LNCaP clone FGC (cell line): ENCODE measurements at regions not wholly inside any gene's neighbourhood (a gene's known extent, or its start where the extent isn't known, plus 50 kb on each side); places are given as distances from the start of the nearest gene placed in this dataset.
"Not testable (repeated sequence)": the region's sequence is repeated elsewhere in the genome, so short reads cannot be mapped to it uniquely, and the experiment has no call there.

Experiments used
- DNase-seq: peaks from one replicate; pipeline ENCODE4 v3.0.0-alpha.2; 2011; ENCODE audit warnings: low read depth
- H3K4me3 ChIP-seq: 2 replicates; pipeline ENCODE4 v1.5.1; 2011; ENCODE audit warnings: mild to moderate bottlenecking, low read depth, low read length, control low read depth
- TF ChIP-seq, protein P1 (sequence below): IDR thresholded peaks from 2 replicates; pipeline ENCODE4 v1.5.1; 2012; ENCODE audit warnings: mild to moderate bottlenecking; ENCODE audit not compliant: control insufficient read depth, insufficient read depth; ENCODE audit errors: extremely low read depth

GRCh38 chrY:16502733-16503214, 1377.2 kb downstream of the CDY2B start:
- TF ChIP-seq, protein P1, sequence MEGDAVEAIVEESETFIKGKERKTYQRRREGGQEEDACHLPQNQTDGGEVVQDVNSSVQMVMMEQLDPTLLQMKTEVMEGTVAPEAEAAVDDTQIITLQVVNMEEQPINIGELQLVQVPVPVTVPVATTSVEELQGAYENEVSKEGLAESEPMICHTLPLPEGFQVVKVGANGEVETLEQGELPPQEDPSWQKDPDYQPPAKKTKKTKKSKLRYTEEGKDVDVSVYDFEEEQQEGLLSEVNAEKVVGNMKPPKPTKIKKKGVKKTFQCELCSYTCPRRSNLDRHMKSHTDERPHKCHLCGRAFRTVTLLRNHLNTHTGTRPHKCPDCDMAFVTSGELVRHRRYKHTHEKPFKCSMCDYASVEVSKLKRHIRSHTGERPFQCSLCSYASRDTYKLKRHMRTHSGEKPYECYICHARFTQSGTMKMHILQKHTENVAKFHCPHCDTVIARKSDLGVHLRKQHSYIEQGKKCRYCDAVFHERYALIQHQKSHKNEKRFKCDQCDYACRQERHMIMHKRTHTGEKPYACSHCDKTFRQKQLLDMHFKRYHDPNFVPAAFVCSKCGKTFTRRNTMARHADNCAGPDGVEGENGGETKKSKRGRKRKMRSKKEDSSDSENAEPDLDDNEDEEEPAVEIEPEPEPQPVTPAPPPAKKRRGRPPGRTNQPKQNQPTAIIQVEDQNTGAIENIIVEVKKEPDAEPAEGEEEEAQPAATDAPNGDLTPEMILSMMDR, result no peak
- no peak overlapping the region for H3K4me3 ChIP-seq
- no peak for DNase-seq

- TF ChIP-seq, protein P1, result no peak
- H3K4me3 ChIP-seq, result no peak overlapping the region
- DNase-seq, result no peak
Observed at GRCh38 chrY:16490706-16491105, 1389.3 kb downstream of the CDY2B start.

DNA sequence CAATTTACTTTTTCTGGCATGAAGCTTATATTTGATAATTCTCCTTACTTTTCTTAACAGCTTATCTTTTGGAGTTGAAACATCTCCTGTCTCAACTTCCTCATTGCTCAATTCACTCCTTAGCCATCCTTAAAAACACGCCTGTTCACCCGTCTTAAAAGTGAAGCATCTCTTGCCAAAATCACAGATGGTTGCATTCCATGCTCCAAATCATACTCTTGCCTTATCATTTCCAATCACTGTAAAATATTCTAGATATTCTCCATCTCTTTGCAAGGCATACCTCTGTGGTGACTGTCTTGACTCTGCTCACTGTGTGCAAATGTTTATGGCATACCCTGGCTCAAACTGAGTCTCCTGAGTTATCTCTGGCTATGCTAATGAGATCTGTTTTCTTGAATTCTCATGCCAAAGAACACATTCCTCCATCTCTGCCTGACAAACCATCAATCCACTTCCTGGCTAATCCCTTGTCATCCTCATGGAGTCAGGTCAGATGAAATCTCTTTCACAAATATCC, 1393.3 kb downstream of the CDY2B start:
- DNase-seq, result no peak
- TF ChIP-seq, protein P1, result no peak
- H3K4me3 ChIP-seq, result no peak overlapping the region

- TF ChIP-seq, protein P1, result no peak
- no peak for DNase-seq
- no peak overlapping the region for H3K4me3 ChIP-seq
Observed at GRCh38 chrY:16480031-16480430, 1400.0 kb downstream of the CDY2B start.

- TF ChIP-seq, protein P1, result no peak
- no peak for DNase-seq
- H3K4me3 ChIP-seq, result no peak overlapping the region
Observed at GRCh38 chrY:16474053-16474452, 1406.0 kb downstream of the CDY2B start.

GRCh38 chrY:16454799-16455198, 1425.2 kb downstream of the CDY2B start:
- no peak overlapping the region for H3K4me3 ChIP-seq
- TF ChIP-seq, protein P1, result no peak
- DNase-seq, result no peak

DNA sequence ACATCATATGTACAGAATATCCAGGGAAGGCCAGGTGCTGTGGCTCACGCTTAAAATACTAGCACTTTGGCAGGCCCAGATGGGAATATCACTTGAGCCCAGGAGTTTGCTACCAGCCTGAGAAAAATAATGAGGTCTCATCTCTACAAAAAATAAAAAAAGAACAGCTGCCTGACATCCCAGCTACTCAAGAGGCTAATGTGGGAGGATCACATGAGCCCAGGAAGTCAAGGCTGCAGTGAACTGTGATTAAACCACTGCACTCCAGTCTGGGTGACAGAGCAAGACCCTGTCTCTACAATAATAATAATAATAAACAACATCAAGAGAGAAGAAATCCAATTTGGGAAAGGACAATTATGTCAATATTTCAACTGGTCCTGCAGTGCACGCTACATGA, 1433.9 kb downstream of the CDY2B start:
- TF ChIP-seq, protein P1, result no peak

DNA sequence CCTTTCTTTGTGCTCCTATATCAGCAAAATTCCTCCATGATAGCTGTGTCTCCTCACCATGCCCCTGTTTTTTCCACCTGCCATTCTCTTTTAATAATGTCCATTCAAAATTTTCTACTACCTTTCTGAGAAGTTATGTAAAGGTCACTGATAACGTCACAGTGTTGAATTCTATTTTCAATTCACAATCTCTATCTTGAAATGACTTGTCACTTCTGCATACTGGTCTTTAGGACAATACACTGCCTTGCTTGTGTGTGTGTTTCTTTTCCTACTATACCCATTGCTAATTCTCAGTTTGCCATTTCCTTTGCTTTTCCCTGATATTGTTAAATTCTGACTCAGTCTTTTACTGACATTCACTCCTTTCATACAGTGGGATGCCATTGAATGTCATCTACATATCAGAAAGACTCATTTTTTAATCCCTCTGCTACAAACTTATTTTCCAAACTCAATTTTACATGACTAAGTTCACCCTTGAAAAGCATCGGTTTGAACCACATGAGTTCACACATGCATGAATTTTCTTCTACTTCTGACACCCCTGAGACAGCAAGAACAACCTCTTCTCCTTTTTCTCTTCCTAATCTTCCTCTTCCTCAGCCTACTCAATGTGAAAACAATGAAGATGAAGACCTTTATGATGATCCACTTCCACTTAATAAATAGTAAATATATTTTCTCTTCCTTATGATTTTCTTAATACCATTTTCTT, 1470.7 kb downstream of the CDY2B start:
- not testable (repeated sequence) for H3K4me3 ChIP-seq

More for the DNA sequence above, 1433.9 kb downstream of the CDY2B start:
- no peak overlapping the region for H3K4me3 ChIP-seq
- no peak for DNase-seq

DNA sequence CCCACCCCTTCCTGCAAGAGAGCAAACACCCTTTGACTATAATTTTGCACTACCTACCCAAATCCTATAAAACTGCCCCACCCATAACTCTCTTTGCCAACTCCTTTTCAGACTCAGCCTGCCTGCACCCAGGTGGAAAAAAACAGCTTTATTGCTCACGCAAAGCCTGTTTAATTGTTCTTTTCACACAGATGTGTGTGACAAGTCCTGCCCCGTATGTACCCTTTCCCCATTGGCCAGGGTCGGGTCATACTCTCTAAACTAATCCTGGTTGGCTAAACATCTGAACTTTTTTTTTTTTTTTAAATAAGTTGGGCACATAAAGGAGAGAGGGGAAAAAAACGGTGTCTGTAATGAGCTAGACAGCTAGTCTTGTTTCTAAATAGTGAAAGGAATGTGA, 1500.6 kb downstream of the CDY2B start:
- not testable (repeated sequence) for H3K4me3 ChIP-seq, DNase-seq

More for the DNA sequence above, 1470.7 kb downstream of the CDY2B start:
- not testable (repeated sequence) for DNase-seq

- not testable (repeated sequence) for H3K4me3 ChIP-seq, DNase-seq
Observed at GRCh38 chrY:16341592-16341991, 1538.4 kb downstream of the CDY2B start.
